VCaP (cell line): ENCODE measurements at regions not wholly inside any gene's neighbourhood (a gene's known extent, or its start where the extent isn't known, plus 50 kb on each side); places are given as distances from the start of the nearest gene placed in this dataset.

ENCODE experiments used
- H3K27ac ChIP-seq: fragments of 450-650 bp; 2 replicates; pipeline ENCODE4 v1.5.1; 2017
- CTCF ChIP-seq: fragments of 450-650 bp; conservative IDR thresholded peaks from 2 replicates; pipeline ENCODE4 v1.5.1; 2017; ENCODE audit warnings: mild to moderate bottlenecking, moderate library complexity

DNA sequence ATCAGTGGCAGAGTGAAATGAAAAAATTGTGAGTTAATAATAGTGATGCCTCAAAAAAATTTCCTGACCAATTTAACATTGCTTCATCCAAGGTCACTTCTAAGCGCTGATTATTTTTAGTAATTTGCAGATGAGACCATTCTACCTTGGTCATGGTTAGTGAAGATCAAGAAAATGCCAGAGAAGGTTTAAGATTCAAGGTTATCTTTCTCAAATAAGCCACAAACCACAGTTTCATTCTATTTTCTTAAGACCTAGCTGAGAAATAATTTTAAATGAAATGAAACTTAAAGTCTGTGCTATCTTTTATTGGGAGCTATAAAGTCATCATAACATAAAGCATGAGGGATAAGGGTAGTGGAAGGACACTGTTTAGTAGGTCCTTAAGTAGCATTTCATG lies 353.9 kb upstream of the NAALADL2 start:
- no peak overlapping the region for H3K27ac ChIP-seq
- TF ChIP-seq CTCF = no peak

- H3K27ac ChIP-seq = no peak overlapping the region
- TF ChIP-seq CTCF = no peak
Measured at GRCh38 chr3:174524203-174524602, 334.9 kb upstream of the NAALADL2 start.

DNA sequence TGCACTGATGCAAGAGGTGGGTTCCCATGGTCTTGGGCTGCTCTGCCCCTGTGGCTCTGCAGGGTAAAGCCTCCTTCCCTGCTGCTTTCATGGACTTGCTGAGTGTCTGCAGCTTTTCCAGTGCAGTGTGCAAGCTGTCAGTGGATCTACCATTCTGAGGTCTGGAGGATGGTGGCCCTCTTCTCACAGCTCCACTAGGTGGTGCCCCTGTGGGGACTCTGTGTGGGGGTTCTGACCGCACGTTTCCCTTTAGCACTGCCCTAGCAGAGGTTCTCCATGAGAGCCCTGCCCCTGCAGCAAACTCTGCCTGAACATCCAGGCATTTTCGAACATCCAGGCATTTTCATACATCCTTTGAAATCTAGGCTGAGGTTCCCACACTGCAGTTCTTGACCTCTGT lies 329.8 kb upstream of the NAALADL2 start:
- no peak overlapping the region for H3K27ac ChIP-seq
- no peak for TF ChIP-seq CTCF

GRCh38 chr3:174531262-174531982 lies 327.7 kb upstream of the NAALADL2 start:
- H3K27ac ChIP-seq = no peak overlapping the region
- TF ChIP-seq CTCF = no peak

DNA sequence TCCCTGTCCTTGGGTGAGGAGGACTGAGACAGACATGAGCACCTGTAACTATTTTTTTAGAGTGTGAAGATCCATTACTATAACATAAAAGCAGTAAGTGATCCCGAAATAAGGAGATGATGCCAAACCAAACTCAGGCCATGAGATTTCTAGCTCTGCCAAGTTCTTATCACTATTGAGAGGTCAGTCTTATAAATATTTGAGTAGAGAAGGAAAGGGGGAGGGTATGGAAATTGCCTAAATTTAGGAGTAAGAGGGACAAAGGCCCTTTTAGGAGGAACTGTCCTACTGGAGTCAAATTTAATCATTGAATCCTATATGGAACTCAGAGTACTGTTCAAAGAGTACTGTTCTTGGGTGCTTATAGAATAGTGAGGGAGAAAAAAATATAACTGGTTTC lies 326.9 kb upstream of the NAALADL2 start:
- no peak for TF ChIP-seq CTCF
- no peak overlapping the region for H3K27ac ChIP-seq

- no peak overlapping the region for H3K27ac ChIP-seq
- TF ChIP-seq CTCF = no peak
Measured at GRCh38 chr3:174532776-174533175, 326.4 kb upstream of the NAALADL2 start.

DNA sequence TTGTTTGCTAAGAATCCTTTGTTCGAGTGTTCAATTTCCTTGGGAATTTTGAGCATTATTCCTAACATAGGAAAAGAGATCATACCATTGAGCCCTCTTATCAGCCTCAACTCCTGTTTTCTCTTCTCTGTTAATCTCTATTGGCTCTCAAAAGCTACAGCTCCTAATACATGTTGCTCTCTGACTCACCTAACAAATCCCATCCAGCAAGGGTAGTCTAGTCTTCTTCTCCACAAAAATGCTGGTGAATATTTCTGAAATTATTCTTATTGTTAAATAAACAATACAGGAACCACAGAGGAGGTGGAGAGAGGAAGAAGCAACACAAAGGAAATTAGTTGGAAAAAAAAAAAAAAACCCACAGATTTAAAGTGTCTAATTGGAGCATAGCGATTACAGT lies 325.8 kb upstream of the NAALADL2 start:
- no peak overlapping the region for H3K27ac ChIP-seq

More for the DNA sequence above, 325.8 kb upstream of the NAALADL2 start:
- no peak for TF ChIP-seq CTCF
